Sciatic nerve (tissue), 2 donors: ENCODE measurements at regions not wholly inside any gene's neighbourhood (a gene's known extent, or its start where the extent isn't known, plus 50 kb on each side); places are given as distances from the start of the nearest gene placed in this dataset.

Experiments used
- ATAC-seq: fragments of 200-7000 bp; cut with Tn5 transposase; one replicate; pipeline ENCODE4 v1.9.1; 2020; ENCODE audit warnings: mild to moderate bottlenecking, moderate library complexity
- DNase-seq: peaks from one replicate; pipeline ENCODE4 v3.0.0-alpha.2; 2020; ENCODE audit warnings: low spot score
- intact Hi-C: fragments of 100-400 bp; cut with DNase I; formaldehyde crosslinking; loops from one replicate; pipeline ENCODE4 v1.14.2; 2022
- donor health status: DM: no; HTN: no; CAD: no.
- donor health status: DM: no; HTN: no; CAD: no.

GRCh38 chr2:174697255-174697654 is 67.0 kb downstream of the CHRNA1 start:
- intact Hi-C loops, result no loop called here
- DNase-seq (no peak), ATAC-seq (peak; percentile 87)

DNA sequence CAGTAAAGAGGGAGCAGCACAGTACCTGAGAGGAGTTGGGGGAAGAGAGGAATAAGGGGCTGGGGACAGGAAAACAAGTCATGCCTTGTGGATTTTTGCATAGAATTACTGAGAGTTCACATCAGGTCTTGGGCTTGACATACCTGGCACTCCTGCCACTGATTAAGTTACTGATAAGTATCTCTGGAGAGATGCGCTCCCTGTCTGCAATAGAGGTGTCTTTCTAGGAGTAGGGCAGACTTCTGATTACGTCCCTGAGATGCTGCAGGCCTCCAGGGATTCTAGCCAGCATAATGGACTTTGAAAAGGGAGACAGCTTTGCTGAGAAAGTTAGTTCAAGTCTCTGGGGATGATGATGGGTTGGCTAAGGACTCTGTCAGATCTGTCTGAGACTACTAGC is 69.4 kb downstream of the CHRNA1 start:
- ATAC-seq, result no peak
- no peak for DNase-seq
- intact Hi-C loops, result no loop called here

DNA sequence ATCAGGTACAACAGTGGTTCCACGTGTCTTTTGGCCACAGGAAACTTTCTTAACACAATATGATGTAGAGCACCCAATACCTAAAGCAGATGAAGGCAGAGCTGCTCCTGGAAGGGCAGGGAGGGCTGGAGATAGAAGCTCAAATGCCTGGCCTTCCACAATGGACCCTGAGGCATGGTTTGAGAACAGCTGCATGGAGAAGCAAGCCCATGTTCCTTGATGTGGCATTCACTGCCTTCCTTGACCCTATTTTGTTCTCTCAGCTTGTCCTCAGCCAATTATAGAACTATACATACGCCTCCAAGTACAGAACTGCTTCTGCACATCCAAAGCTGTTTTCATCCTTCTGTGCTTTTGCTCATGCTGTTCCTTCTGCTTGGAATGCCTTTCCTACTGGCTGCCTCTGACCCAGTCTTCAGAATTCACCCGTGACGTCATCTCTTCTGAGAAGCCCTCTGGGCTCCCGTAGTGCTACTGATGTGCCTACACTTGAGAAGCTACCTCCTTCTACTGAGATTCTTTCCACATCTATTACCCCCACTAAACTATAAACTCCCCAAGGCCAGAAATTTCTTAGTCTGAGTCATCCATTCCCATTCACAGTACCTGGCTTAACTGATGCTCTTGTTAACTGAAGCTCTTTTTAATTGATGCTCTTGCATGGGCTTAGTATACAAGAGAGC is 69.9 kb downstream of the CHRNA1 start:
- ATAC-seq (no peak), DNase-seq (no peak)
- intact Hi-C loops, result no loop called here

DNA sequence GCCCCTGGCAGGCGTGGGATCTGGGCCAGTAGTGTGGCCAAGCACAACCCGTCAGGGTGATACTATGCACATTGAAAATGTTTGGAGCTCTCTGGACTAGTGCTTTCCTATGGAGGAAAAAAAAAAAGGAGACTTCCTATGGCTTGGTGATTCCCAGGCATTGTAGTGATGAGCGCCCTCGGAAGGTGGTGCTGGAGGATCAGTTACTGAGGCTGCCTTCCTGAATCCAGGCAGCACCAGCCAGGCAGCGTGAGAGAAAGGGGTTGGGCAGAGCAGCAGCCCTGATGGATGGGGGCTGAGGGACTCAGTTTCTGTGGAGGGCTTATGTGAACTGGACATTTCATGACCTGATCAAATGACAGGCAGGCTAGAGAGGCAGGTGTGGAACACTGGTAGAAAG is 70.9 kb downstream of the CHRNA1 start:
- no peak for ATAC-seq
- DNase-seq, result no peak
- intact Hi-C loops, result no loop called here

- intact Hi-C loops, result no loop called here
- no peak for DNase-seq
- no peak for ATAC-seq
Measured at GRCh38 chr2:174692256-174692919, 71.9 kb downstream of the CHRNA1 start.

DNA sequence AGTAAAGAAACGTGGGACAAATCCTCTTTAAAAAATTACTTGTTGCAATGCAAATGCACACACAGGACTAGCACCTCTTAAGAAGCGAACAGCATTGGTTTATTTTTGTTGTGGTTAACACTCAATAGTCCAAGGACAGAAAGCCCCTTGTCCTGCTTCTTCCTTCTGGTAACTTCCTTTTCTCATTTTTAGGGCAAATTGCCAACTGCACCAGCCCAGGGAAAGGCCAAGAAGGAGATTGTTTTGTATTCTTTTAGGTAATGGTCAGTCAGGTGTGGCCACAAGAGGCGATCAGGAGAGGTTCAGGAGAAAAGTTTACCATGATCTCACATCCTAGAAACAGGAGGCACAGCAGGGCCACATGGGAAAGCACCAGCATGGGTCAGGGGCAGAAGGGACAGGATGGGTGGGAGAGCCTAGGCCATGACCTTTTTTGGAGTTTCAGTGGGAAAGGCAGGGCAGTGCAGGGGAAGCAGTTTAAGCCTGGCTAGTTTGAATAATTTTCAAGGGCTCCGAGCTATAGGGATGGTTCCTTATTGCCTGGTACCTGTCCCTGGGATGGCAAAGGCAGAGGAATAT is 73.0 kb downstream of the CHRNA1 start:
- intact Hi-C loops, result no loop called here
- no peak for DNase-seq
- no peak for ATAC-seq

GRCh38 chr2:174690026-174690425 is 74.2 kb downstream of the CHRNA1 start:
- ATAC-seq, result no peak
- intact Hi-C loops, result no loop called here
- DNase-seq, result no peak

GRCh38 chr2:174688079-174688478 is 76.2 kb downstream of the CHRNA1 start:
- intact Hi-C loops, result loop anchor here (10.0 kb wide), 3 partner anchors 73 to 223 kb away; no protein-coding TSS in a partner anchor
- ATAC-seq (no peak), DNase-seq (no peak)

DNA sequence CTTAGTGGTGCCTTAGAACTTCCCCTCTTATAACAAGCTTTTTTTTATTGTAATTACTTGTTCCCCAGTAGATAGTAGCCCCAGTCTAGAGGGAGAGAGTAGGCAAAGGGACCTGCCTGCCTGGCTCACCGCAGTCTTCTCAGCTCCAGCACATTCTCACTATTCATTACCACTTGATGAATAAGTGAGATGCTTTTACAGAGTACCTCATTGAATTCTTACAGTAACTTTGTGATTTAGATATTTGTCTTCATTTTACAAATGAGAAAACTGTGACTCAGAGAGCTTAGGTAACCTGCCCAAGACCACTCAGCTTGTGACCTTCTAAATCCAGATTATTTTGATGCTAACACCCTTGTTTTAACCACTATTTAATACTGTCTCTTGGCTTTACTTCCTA is 77.8 kb downstream of the CHRNA1 start:
- intact Hi-C loops, result loop anchor here (10.0 kb wide), 3 partner anchors 72 to 222 kb away; no protein-coding TSS in a partner anchor
- ATAC-seq (no peak), DNase-seq (no peak)

DNA sequence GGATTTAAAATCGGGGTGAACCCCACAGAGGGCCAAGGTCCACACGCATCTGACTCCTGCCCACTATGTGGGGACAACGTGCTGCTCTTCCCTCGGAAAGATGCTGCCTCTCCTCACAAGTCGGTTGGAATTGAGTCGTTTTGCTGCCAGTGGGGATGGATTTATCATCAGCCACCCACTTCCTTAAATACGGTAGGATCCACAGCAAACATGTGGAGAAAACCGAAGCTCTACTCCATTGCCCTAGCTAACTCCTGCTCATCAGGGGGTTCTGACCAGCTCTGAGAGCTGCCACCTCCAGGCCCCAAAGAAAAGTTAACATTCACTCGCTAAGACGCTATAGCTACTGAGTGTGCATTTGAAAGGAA is 80.9 kb downstream of the CHRNA1 start:
- ATAC-seq (peak; percentile 70), DNase-seq (no peak)
- intact Hi-C loops, result loop anchor here (10.0 kb wide), 3 partner anchors 69 to 219 kb away; no protein-coding TSS in a partner anchor

GRCh38 chr2:174682578-174683391 is 81.5 kb downstream of the CHRNA1 start:
- intact Hi-C loops, result loop anchor here (10.0 kb wide), 3 partner anchors 68 to 218 kb away; no protein-coding TSS in a partner anchor
- DNase-seq (peak; percentile 89), ATAC-seq (peak; percentile 78)

DNA sequence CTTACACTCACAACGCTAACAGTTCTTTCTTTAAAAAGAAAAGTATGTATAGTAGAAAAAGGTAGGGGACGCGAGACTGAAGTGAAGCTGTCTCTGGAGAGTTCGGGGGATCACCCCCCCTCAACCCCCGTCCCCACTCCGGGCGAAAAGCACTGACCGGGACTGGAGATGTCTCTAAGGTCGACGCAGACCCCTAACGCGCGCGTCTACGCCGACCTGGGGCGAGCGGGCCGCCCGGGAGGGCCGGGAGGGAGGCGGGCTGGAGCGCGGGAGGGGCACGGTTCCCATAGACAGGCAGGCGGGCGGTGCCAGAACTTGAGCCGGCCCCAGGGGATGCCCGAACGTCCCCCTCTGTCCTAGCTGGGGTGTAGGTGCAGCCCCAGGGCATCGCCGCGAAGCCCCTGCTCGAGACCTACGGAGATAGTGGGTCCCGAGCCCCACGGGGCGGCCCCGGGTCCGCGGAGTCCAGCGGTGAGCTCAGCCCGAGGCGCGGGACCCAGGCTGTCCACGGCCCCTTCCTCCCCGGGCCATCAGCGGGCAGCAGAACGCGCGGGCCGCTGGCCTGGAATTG is 82.2 kb downstream of the CHRNA1 start:
- intact Hi-C loops, result loop anchor here (10.0 kb wide), 3 partner anchors 67 to 217 kb away; no protein-coding TSS in a partner anchor
- ATAC-seq (peak; percentile 69), DNase-seq (peak; percentile 77)

- peak; percentile 55 for ATAC-seq
- DNase-seq, result no peak
- intact Hi-C loops, result loop anchor here (10.0 kb wide), 3 partner anchors 67 to 217 kb away; no protein-coding TSS in a partner anchor
Measured at GRCh38 chr2:174681099-174682006, 82.9 kb downstream of the CHRNA1 start.

- ATAC-seq, result no peak
- DNase-seq, result no peak
- intact Hi-C loops, result loop anchor here (10.0 kb wide), 3 partner anchors 65 to 215 kb away; no protein-coding TSS in a partner anchor
Measured at GRCh38 chr2:174680221-174680620, 82.6 kb upstream of the WIPF1 start.

GRCh38 chr2:174678395-174678794 is 80.8 kb upstream of the WIPF1 start:
- DNase-seq (no peak), ATAC-seq (no peak)
- intact Hi-C loops, result no loop called here

DNA sequence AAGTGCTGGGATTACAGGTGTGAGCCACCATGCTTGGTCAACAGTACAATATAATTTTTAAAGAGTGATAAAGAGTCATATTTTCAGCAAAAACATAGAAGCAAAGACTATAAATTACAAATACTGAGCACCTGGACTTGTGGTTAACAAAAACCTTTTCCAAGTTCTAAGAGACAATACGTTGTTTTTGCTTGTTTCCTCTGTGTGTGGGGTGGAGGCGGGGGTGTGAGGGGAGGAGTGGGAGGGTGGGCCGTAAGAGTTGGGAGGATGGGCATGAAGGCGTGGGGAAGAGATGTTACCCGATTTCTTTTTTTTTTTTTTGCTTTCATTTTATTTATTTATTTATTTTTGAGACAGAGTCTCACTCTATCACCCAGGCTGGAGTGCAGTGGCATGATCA is 78.0 kb upstream of the WIPF1 start:
- DNase-seq (no peak), ATAC-seq (no peak)
- intact Hi-C loops, result no loop called here

DNA sequence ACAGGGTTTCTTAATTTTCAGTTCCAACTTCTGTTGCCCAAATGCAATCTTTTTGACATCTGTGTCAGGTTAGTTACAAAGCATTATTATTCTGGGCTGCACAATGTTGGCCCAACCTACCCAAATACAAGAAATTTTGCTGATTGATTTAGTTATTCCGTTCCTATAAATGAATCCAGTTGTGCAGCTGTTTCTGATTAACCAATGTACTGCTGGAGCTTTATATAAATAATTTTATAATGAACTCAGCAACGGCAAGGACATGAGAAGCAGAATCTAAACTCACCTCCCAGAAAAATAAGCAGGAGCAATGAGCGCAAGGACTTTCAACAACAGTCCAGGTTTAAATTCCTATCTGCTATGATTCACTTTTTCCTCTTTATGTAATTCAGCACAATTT is 76.3 kb upstream of the WIPF1 start:
- intact Hi-C loops, result no loop called here
- DNase-seq, result no peak
- ATAC-seq, result peak; percentile 58

GRCh38 chr2:174673440-174673839 is 75.8 kb upstream of the WIPF1 start:
- ATAC-seq (peak; percentile 67), DNase-seq (no peak)
- intact Hi-C loops, result no loop called here
